ENCODE measurements at regions not wholly inside any gene's neighbourhood (a gene's known extent, or its start where the extent isn't known, plus 50 kb on each side); places are given as distances from the start of the nearest gene placed in this dataset.

DNA sequence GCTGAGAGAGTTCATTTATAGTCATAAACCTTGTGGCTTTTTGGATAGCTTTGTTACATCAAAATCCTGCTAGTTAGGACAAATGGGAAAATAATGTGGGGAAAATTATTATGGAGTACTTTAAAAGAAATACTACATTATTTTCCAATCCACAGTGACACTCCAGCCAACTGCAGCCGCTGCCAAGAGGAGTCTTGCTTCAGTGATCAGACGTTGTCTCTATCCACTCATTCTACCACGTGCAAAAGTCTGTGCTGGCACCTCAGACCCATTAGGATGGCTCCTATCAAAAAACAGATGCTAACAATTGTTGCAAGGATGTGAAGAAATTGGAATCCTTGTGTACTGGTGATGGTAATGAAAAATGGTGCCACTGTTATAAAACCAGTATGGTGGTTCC, 128.6 kb upstream of the IQSEC1 start:
- Histone ChIP-seq H2AK9ac (replicated peaks; ENCODE audit: low read depth, low read length, poor library complexity) (no peak overlapping the region), H3K9me1 (ENCODE audit: insufficient read depth, low read length) (no peaks in the 10 kb centered on the region), H4K5ac (ENCODE audit: low read depth, low read length) (no peak overlapping the region), H3K4me2 (ENCODE audit: low read depth, low read length) (no peak overlapping the region), H3K9me3 (ENCODE audit: control insufficient read depth, insufficient read depth, low read length) (no peaks in the 10 kb centered on the region), H2BK5ac (ENCODE audit: low read depth, low read length, poor library complexity, severe bottlenecking) (no peak overlapping the region), H2BK15ac (ENCODE audit: low read depth, low read length) (no peak overlapping the region), H2BK120ac (ENCODE audit: low read depth, low read length) (no peak overlapping the region), H3K23ac (ENCODE audit: low read depth, low read length) (no peak overlapping the region), H3K4ac (ENCODE audit: low read depth, low read length) (no peak overlapping the region), H4K91ac (ENCODE audit: insufficient read depth, low read depth, low read length) (no peak overlapping the region), H3K18ac (ENCODE audit: low read depth, low read length) (no peak overlapping the region), H3K14ac (replicated peaks; ENCODE audit: low read depth, low read length) (no peak overlapping the region), H4K8ac (ENCODE audit: low read depth in 2 of 2, low read length in 2 of 2) (no peak overlapping the region), H4K20me1 (ENCODE audit: insufficient read depth, low read length) (no peaks in the 10 kb centered on the region; the same call in 1 of the 2 replicates), H3K9ac (ENCODE audit: low read depth, low read length) (no peak overlapping the region), H2BK20ac (ENCODE audit: low read depth, low read length) (no peak overlapping the region), H3K36me3 (ENCODE audit: control insufficient read depth, insufficient read depth, low read length) (no peaks in the 10 kb centered on the region), H3K4me1 (ENCODE audit: control insufficient read depth, insufficient read depth, low read length) (no peaks in the 10 kb centered on the region), H3K27me3 (ENCODE audit: control insufficient read depth, insufficient read depth, low read length) (peaks cover 21% of the 10 kb centered on the region), H3K4me3 (ENCODE audit: insufficient read depth, low read depth, low read length) (no peak overlapping the region), H3K27ac (ENCODE audit: insufficient read depth, low read length) (no peak overlapping the region), H2AK5ac (ENCODE audit: low read depth, low read length) (no peak overlapping the region), H3K56ac (ENCODE audit: extremely low read depth, insufficient read depth, low read length) (no peak overlapping the region), H3K79me1 (ENCODE audit: low read depth in 1 of 2, low read length in 2 of 2) (no peaks in the 10 kb centered on the region), H2AFZ (replicated peaks; ENCODE audit: low read length, poor library complexity) (no peak overlapping the region)
- no CpG with 5 or more reads among the region's 3 CpGs for WGBS, 2 experiments (ENCODE audit: extremely low coverage in 2 of 2, insufficient read length in 1 of 2)
- dilution Hi-C loops (cut with HindIII; ENCODE audit: low sequenced_read_pairs, unreplicated experiment), result no loop called here
- ATAC-seq (ENCODE audit: low read depth), result no peak
- POLR2A ChIA-PET (ENCODE audit: unreplicated experiment), result no interaction called here
- TF ChIP-seq, protein P1, sequence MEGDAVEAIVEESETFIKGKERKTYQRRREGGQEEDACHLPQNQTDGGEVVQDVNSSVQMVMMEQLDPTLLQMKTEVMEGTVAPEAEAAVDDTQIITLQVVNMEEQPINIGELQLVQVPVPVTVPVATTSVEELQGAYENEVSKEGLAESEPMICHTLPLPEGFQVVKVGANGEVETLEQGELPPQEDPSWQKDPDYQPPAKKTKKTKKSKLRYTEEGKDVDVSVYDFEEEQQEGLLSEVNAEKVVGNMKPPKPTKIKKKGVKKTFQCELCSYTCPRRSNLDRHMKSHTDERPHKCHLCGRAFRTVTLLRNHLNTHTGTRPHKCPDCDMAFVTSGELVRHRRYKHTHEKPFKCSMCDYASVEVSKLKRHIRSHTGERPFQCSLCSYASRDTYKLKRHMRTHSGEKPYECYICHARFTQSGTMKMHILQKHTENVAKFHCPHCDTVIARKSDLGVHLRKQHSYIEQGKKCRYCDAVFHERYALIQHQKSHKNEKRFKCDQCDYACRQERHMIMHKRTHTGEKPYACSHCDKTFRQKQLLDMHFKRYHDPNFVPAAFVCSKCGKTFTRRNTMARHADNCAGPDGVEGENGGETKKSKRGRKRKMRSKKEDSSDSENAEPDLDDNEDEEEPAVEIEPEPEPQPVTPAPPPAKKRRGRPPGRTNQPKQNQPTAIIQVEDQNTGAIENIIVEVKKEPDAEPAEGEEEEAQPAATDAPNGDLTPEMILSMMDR (conservative IDR thresholded peaks at IDR 0.05; ENCODE audit: low read depth, low read length), result no peak
- CTCF ChIA-PET, result no interaction called here
- in situ Hi-C loops (cut with MboI; ENCODE audit: low sequenced_read_pairs), result no loop called here
- DNase-seq, result no peak
- no TSS peak for BruUV-seq (replicated peaks)
- intact Hi-C loops (cut with micrococcal nuclease), result no loop called here
